Dendritic cell treated with granulocyte-macrophage colony-stimulating factor and Interleukin-4, amounts not matched to agents 40 ng/mL and 50 ng/mL, for 4 days (primary cell): ENCODE measurements at regions not wholly inside any gene's neighbourhood (a gene's known extent, or its start where the extent isn't known, plus 50 kb on each side); places are given as distances from the start of the nearest gene placed in this dataset.

Experiments used
- H3K27ac Mint-ChIP-seq: one replicate; pipeline ENCODE4 v1.8.0; 2022; ENCODE audit warnings: mild to moderate bottlenecking, mixed read lengths
- H3K27me3 Mint-ChIP-seq: one replicate; pipeline ENCODE4 v1.8.0; 2022; ENCODE audit warnings: mild to moderate bottlenecking, mixed read lengths
- H3K36me3 Mint-ChIP-seq: one replicate; pipeline ENCODE4 v1.8.0; 2022; ENCODE audit warnings: low read depth, mixed read lengths
- H3K4me1 Mint-ChIP-seq: one replicate; pipeline ENCODE4 v1.8.0; 2022; ENCODE audit warnings: low read depth, mixed read lengths
- H3K4me3 Mint-ChIP-seq: one replicate; pipeline ENCODE4 v1.8.0; 2022; ENCODE audit warnings: mild to moderate bottlenecking, moderate library complexity, mixed read lengths
- H3K9me3 Mint-ChIP-seq: one replicate; pipeline ENCODE4 v1.8.0; 2022; ENCODE audit warnings: mixed read lengths
- intact Hi-C: fragments of 100-400 bp; cut with micrococcal nuclease; formaldehyde crosslinking; loops from one replicate; pipeline ENCODE4 v1.15.0; 2022

GRCh38 chr12:107267604-107268003 lies 174.3 kb upstream of the CRY1 start:
- H3K9me3 Mint-ChIP-seq, result peaks cover 8% of the 10 kb centered on the region
- intact Hi-C loops, result no loop called here
- H3K27me3 Mint-ChIP-seq, result peaks cover 2% of the 10 kb centered on the region
- H3K27ac Mint-ChIP-seq, result no peak overlapping the region
- H3K4me1 Mint-ChIP-seq, result no peaks in the 10 kb centered on the region
- no peaks in the 10 kb centered on the region for H3K36me3 Mint-ChIP-seq
- no peak overlapping the region for H3K4me3 Mint-ChIP-seq

- H3K27ac Mint-ChIP-seq, result no peak overlapping the region
- H3K9me3 Mint-ChIP-seq, result no peaks in the 10 kb centered on the region
- peaks cover 8% of the 10 kb centered on the region for H3K27me3 Mint-ChIP-seq
- intact Hi-C loops, result no loop called here
- H3K4me3 Mint-ChIP-seq, result no peak overlapping the region
- no peaks in the 10 kb centered on the region for H3K36me3 Mint-ChIP-seq
- H3K4me1 Mint-ChIP-seq, result no peaks in the 10 kb centered on the region
Measured at GRCh38 chr12:107271523-107271922, 178.2 kb upstream of the CRY1 start.

DNA sequence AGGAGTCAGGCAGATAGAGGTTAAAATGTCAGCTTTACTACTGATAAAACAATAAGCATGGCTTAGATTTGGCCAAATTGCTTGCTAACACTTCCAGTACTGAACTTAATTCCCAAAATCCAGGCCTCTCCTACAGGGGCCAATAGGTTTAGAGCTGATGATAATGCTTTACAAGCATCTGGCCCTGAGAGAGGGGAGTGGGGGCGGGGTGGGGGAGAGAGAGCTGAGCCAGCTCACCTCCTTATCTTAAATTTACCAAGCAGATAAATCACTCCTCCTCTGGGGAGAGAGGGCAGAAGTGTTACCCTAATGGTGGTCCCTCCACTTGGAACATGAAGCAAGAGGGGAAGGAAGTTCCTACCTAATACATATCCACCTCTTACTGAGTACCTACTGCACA lies 182.2 kb upstream of the CRY1 start:
- Mint-ChIP-seq H3K36me3 (no peaks in the 10 kb centered on the region), H3K4me1 (peaks cover 5% of the 10 kb centered on the region), H3K27ac (no peak overlapping the region), H3K4me3 (no peak overlapping the region), H3K27me3 (peaks cover 15% of the 10 kb centered on the region), H3K9me3 (no peaks in the 10 kb centered on the region)
- intact Hi-C loops, result no loop called here

DNA sequence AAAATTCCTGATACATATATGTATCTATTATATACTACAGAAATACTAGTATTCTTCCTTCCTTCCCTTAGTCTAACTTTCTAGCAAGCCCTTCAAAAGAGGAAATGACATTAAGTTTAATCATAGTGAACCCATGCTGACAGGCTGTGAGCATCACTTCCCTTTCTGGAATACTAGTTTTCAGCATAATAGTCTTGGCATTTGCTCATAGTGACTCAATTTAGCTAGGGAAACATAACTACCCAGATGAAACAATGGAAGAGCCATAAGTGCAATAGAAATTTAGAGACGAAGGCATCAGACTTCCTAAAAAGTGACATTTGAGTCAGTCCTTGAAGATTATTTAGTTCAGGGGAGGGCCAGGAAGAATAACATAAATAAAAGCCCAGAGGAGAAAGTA lies 184.5 kb upstream of the CRY1 start:
- Mint-ChIP-seq H3K27me3 (peaks cover 18% of the 10 kb centered on the region), H3K36me3 (no peaks in the 10 kb centered on the region), H3K27ac (no peak overlapping the region), H3K9me3 (no peaks in the 10 kb centered on the region), H3K4me1 (peaks cover 5% of the 10 kb centered on the region), H3K4me3 (no peak overlapping the region)
- intact Hi-C loops, result no loop called here

- no peaks in the 10 kb centered on the region for H3K36me3 Mint-ChIP-seq
- H3K9me3 Mint-ChIP-seq, result peaks cover 6% of the 10 kb centered on the region
- no peak overlapping the region for H3K27ac Mint-ChIP-seq
- peaks cover 9% of the 10 kb centered on the region for H3K27me3 Mint-ChIP-seq
- H3K4me1 Mint-ChIP-seq, result peaks cover 10% of the 10 kb centered on the region
- H3K4me3 Mint-ChIP-seq, result no peak overlapping the region
- intact Hi-C loops, result no loop called here
Measured at GRCh38 chr12:107282628-107283027, 189.3 kb upstream of the CRY1 start.

GRCh38 chr12:107283652-107284051 lies 190.3 kb upstream of the CRY1 start:
- Mint-ChIP-seq H3K27ac (no peak overlapping the region), H3K4me3 (no peak overlapping the region), H3K27me3 (peaks cover 13% of the 10 kb centered on the region), H3K9me3 (peaks cover 6% of the 10 kb centered on the region), H3K36me3 (no peaks in the 10 kb centered on the region), H3K4me1 (peaks cover 5% of the 10 kb centered on the region)
- intact Hi-C loops, result no loop called here

DNA sequence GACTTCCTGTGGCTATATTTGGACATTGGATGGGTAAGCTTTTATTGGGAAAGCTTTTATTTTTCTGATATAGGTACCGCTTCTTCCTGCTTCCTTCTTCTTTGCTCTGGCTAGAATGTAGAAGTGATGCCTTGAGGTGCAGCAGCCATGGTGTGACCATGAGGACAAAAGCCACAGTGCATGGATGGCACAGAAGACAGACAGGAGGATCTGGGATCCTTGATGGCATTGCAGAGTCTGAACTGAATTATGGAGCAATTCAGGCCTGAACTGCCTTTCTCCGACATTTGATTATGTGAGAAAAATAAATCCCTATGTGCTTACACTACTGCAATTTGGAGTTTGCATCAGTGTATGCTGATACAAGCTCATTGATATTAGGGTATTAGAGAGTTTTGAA lies 191.3 kb upstream of the CRY1 start:
- Mint-ChIP-seq H3K4me1 (peaks cover 5% of the 10 kb centered on the region), H3K36me3 (no peaks in the 10 kb centered on the region), H3K4me3 (no peak overlapping the region), H3K9me3 (peaks cover 6% of the 10 kb centered on the region), H3K27ac (no peak overlapping the region), H3K27me3 (peaks cover 14% of the 10 kb centered on the region)
- intact Hi-C loops, result no loop called here

- no peaks in the 10 kb centered on the region for H3K36me3 Mint-ChIP-seq
- H3K27me3 Mint-ChIP-seq, result peaks cover 10% of the 10 kb centered on the region
- no peak overlapping the region for H3K27ac Mint-ChIP-seq
- H3K9me3 Mint-ChIP-seq, result peaks cover 6% of the 10 kb centered on the region
- H3K4me3 Mint-ChIP-seq, result no peak overlapping the region
- intact Hi-C loops, result no loop called here
- H3K4me1 Mint-ChIP-seq, result peaks cover 5% of the 10 kb centered on the region
Measured at GRCh38 chr12:107287436-107288413, 194.4 kb upstream of the CRY1 start.

DNA sequence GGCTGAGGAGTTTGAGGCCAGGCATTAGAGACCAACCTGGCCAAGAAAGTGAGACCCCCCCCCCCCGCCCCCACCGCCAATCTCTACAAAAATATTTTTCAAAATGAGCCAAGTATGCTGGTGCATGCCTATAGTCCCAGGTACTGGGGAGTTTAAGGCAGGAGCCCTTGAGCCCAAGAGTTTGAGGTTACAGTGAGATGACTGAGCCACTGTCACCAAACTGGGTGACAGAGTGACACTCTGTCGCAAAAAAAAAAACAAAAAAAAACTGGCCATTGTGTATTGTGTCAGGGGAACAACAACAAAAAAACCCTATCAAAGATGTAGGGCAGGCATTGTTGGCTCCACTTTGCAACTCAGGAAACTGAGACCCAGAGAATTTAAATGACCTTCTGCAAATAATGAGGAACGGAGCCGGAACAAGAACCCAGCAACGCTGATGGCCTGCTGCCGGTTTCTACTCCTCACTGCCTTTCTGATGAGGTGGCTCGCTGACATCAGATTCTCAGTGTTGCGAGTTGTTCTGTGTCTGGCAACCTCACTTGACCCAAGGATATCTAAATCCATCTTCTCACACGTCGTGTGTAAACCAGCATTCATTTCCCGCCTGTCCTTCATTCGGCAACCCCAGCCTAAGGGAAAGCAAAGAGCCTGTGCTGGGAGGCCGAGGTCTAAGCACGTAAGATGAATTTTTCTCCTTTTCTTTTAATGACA lies 195.2 kb upstream of the CRY1 start:
- H3K4me3 Mint-ChIP-seq, result no peak overlapping the region
- H3K27ac Mint-ChIP-seq, result no peak overlapping the region
- H3K36me3 Mint-ChIP-seq, result no peaks in the 10 kb centered on the region
- intact Hi-C loops, result no loop called here
- H3K4me1 Mint-ChIP-seq, result peaks cover 5% of the 10 kb centered on the region
- peaks cover 10% of the 10 kb centered on the region for H3K27me3 Mint-ChIP-seq
- H3K9me3 Mint-ChIP-seq, result peaks cover 5% of the 10 kb centered on the region

DNA sequence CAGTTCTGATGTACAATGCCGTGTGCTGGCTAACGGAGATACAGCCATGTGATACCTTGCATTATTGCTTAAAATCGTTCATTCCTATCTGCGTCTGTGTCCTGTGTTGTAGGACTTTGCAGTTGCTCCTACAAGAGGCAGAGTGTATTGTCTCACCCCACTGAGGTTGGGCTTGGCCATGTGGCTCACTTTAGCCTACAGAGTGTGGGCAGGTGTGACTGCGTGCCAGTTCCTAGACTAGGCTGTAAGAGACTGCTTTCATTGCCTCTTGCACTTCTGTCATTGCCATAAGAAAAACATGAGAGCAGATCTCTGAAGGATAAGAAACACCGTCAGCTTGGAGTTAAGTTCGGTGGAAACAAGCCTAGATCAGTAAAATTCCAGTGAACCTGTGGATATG lies 197.7 kb upstream of the CRY1 start:
- Mint-ChIP-seq H3K9me3 (no peaks in the 10 kb centered on the region), H3K27ac (no peak overlapping the region), H3K4me1 (no peaks in the 10 kb centered on the region), H3K36me3 (no peaks in the 10 kb centered on the region), H3K4me3 (no peak overlapping the region), H3K27me3 (peaks cover 11% of the 10 kb centered on the region)
- intact Hi-C loops, result no loop called here

- no peaks in the 10 kb centered on the region for H3K36me3 Mint-ChIP-seq
- intact Hi-C loops, result no loop called here
- H3K9me3 Mint-ChIP-seq, result no peaks in the 10 kb centered on the region
- no peak overlapping the region for H3K4me3 Mint-ChIP-seq
- H3K4me1 Mint-ChIP-seq, result no peaks in the 10 kb centered on the region
- H3K27me3 Mint-ChIP-seq, result peaks cover 8% of the 10 kb centered on the region
- no peak overlapping the region for H3K27ac Mint-ChIP-seq
Measured at GRCh38 chr12:107296681-107297089, 203.3 kb upstream of the CRY1 start.

DNA sequence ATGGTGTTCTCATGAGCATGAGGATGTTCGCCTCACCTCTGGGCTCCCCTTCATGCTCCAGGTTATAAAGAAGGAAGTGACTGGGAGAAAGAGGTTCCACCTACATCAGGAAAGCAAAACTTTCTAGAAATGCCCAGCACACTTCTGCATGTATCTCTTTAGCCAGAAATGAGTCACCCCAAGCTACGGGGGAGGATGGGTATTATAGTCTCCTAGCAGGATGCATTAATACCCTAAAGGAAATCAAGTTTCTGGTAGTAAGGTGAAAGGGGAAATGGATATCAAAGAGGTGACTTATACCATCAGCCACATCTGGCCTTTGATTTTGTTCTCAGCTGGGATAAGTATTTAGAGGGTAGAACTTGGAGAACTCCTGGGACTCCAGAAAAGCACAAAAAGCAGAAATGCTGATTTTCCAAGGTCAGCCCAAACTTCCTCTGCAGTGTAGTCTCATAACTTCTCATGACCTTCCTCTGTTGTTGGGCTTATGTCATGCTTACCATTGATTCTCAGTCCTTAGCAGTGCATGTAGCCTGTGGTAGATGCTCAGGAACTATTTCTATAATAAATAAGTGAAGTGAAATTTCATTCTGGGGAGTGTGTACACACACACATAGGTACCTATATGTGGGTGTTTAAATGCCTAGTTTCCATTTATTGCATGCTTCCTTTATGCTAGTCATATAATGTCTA lies 209.4 kb upstream of the CRY1 start:
- H3K36me3 Mint-ChIP-seq, result no peaks in the 10 kb centered on the region
- peaks cover 7% of the 10 kb centered on the region for H3K27me3 Mint-ChIP-seq
- H3K27ac Mint-ChIP-seq, result no peak overlapping the region
- peaks cover 6% of the 10 kb centered on the region for H3K4me1 Mint-ChIP-seq
- intact Hi-C loops, result no loop called here
- H3K9me3 Mint-ChIP-seq, result no peaks in the 10 kb centered on the region
- no peak overlapping the region for H3K4me3 Mint-ChIP-seq

- Mint-ChIP-seq H3K36me3 (no peaks in the 10 kb centered on the region), H3K27me3 (peaks cover 20% of the 10 kb centered on the region), H3K27ac (no peak overlapping the region), H3K9me3 (peaks cover 7% of the 10 kb centered on the region), H3K4me1 (peaks cover 13% of the 10 kb centered on the region), H3K4me3 (no peak overlapping the region)
- intact Hi-C loops, result no loop called here
Measured at GRCh38 chr12:107304588-107305532, 211.5 kb upstream of the CRY1 start.
